HEK293T (cell line): ENCODE measurements at regions not wholly inside any gene's neighbourhood (a gene's known extent, or its start where the extent isn't known, plus 50 kb on each side); places are given as distances from the start of the nearest gene placed in this dataset.

Experiments used
- BHLHE40 ChIP-seq: fragments of 450-650 bp; IDR thresholded peaks from 2 replicates; pipeline ENCODE4 v1.6.1; 2016; ENCODE audit warnings: mild to moderate bottlenecking, moderate library complexity, borderline replicate concordance
- FOXK2 ChIP-seq: fragments of 450-650 bp; IDR thresholded peaks from 2 replicates; pipeline ENCODE4 v1.6.1; 2016; ENCODE audit warnings: mild to moderate bottlenecking
- FOXM1 ChIP-seq: fragments of 450-650 bp; IDR thresholded peaks from 2 replicates; pipeline ENCODE4 v1.6.1; 2017; ENCODE audit warnings: mild to moderate bottlenecking, borderline replicate concordance
- HDGF ChIP-seq: fragments of 450-650 bp; IDR thresholded peaks from 2 replicates; pipeline ENCODE4 v1.6.1; 2017; ENCODE audit warnings: antibody characterized with exemption, borderline replicate concordance
- NFRKB ChIP-seq: fragments of 450-650 bp; IDR thresholded peaks from 2 replicates; pipeline ENCODE4 v1.6.1; 2016; ENCODE audit warnings: mild to moderate bottlenecking, moderate library complexity
- PKNOX1 ChIP-seq: fragments of 450-650 bp; IDR thresholded peaks from 2 replicates; pipeline ENCODE4 v1.6.1; 2016
- SP1 ChIP-seq: fragments of 450-650 bp; IDR thresholded peaks from 2 replicates; pipeline ENCODE4 v1.6.1; 2017
- SUZ12 ChIP-seq: fragments of 450-650 bp; IDR thresholded peaks from 2 replicates; pipeline ENCODE4 v1.6.1; 2016; ENCODE audit warnings: mild to moderate bottlenecking
- ZNF384 ChIP-seq: fragments of 450-650 bp; IDR thresholded peaks from 2 replicates; pipeline ENCODE4 v1.6.1; 2016

- TF ChIP-seq BHLHE40 = no peak
- no peak for TF ChIP-seq SP1
- TF ChIP-seq HDGF = no peak
- no peak for TF ChIP-seq SUZ12
- TF ChIP-seq ZNF384 = no peak
- TF ChIP-seq PKNOX1 = no peak
- no peak for TF ChIP-seq FOXM1
- no peak for TF ChIP-seq FOXK2
- TF ChIP-seq NFRKB = no peak
Measured at GRCh38 chr11:129698212-129698611, 117.4 kb upstream of the TMEM45B start.
